GM21423 (cell line): ENCODE measurements at regions not wholly inside any gene's neighbourhood (a gene's known extent, or its start where the extent isn't known, plus 50 kb on each side); places are given as distances from the start of the nearest gene placed in this dataset.

Experiments used
- ATAC-seq: cut with Tn5 transposase; IDR thresholded peaks from one replicate; pipeline ENCODE4 v1.9.1; 2021; ENCODE audit warnings: mild to moderate bottlenecking, moderate library complexity; ENCODE audit not compliant: unreplicated experiment

DNA sequence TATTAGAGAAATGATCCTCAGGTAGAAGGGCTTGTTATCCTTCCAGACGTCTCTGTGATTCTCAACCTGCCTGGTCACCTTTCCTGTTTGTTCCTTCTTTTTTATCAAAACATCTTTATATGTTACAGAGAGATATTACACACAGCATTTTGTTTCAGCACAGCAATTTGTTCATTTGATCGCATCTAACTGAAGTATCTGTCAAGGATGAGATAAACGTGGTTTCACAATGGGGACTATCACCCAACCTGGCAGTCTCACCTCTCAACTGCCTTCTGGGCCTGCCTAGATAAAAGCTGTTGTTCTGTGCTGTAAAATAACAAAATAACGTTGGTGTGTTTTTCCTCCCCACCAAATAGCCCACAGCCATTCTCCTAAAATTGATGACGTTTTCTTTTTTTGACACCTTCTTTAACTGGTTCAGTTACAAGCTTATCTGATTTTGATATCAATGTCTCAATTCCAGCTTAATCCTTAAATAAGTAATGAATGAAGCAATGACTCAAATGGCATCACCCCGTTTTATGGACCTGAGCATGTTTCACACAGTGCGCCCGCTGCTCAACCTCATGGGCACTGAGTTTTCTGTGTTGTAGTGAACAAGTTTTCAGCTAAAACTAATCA, 367.9 kb upstream of the RUNX1 start:
- ATAC-seq = no peak

DNA sequence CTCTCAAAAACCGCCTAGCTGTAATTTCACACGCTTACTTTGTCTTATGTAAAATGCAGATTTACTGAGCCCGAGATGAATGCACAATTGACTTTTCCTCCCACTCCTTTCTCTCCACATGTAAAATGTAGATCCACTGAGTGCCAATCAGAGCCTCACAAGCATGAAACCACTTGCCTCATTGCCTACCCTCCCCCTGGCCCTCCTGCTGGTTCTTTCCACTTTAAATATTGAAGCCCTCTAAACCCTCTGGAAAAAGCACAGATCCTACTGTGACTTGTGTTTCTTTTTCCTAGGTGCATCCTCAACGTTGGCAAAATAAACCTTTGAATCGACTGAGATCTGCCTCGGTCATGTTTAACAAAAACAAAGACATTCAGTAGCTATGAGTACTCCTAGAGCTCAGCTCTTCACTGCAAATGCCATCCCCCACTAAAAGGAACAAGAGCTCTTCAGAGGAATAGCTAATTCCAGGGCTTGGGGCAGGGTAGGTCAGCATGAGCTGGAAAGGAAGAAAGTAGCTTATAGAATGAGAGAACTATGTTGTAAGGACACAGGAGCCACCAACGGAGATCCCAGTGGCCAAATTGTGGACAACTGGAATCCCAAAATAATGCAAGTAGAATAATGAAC, 365.5 kb upstream of the RUNX1 start:
- no peak for ATAC-seq

DNA sequence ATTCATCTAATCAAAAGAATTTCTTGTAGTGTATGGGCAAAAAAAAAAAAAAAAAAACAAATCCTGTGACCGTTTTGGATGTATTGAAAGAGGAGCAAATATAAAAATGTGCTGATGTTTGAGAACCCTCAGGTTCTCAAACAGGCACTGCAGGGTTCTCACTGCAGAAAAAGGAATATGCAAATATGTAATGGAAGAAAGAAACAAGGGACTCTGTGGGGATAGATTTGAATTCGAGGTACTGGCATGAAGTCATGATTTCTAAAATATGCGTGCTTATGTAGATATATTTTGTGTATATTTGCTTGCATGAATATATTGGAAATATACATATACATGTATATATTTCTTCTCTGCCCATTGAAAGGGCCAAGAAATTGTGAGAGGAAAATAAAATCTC, 365.0 kb upstream of the RUNX1 start:
- ATAC-seq = no peak

DNA sequence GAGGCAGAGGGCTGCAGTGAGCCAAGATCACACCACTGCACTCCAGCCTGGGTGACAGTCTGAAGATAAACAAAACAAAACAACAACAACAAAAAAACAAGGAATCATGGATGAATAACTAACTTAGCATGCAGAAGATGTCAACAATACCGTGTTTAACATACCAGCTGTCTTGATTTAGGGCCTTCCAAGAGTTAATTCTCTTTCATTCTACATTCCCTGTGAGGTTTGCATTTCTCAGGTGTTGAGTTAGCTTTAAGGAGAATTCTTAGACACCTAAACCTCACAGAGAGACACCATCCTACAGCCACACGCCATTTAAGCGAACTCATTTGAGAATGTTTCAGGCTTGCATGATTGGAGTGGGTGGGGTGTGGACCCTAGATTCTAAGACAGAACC, 363.1 kb upstream of the RUNX1 start:
- ATAC-seq = no peak

DNA sequence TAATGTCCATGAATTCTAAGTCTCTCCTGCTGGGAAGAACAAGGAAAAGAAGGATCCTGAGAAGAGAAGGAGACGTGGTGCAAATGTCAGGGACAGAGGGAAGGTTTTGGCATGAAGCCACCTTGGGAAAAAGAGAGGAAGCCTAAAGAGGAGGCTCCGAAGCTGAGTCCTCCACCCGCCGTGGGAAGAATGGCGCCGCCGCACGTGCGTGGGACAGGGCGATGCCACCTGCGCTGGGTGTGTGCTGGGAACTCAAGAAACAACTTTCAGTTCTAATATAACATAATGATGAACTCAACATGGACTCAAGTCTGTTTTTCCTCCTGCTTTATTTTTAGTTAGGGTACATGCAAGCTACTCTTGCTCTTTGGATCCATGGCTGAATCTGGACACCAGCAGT, 362.3 kb upstream of the RUNX1 start:
- ATAC-seq = no peak

DNA sequence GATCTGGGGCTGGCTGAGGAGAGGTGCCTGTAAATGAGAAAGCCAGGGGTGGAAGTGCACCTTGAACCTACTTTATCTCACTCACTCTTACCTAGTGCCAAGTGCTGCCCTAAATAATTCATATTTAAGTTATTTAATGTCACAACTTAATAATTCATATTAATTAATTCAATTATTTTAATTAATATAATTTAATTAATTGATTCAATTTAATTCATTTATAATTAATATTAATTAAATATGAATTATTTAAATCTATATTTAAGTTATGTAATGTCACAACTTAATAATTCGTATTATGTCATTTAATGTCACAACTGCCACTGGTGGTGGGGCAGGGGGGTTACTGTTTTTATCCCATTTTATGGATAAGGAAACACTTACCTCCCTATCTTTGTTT, 361.6 kb upstream of the RUNX1 start:
- no peak for ATAC-seq

DNA sequence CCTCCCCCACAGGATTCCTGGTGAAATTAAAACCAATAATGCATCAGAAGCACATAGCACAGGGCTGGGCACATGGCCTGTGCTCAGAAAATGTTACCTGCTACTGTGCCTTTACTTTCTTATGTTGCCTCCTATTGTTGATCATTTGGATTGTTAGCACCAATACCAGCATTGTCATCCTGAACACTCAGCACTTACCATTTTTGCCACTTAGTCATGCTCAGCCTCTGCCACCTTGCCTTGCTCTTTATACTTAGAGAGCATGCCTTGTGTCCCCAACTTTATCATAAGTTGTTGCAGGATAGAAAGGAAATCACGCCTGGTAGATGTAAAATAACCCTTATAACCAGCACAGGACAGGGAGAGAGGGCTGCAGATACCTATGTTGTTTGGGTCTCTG, 361.0 kb upstream of the RUNX1 start:
- ATAC-seq = no peak

DNA sequence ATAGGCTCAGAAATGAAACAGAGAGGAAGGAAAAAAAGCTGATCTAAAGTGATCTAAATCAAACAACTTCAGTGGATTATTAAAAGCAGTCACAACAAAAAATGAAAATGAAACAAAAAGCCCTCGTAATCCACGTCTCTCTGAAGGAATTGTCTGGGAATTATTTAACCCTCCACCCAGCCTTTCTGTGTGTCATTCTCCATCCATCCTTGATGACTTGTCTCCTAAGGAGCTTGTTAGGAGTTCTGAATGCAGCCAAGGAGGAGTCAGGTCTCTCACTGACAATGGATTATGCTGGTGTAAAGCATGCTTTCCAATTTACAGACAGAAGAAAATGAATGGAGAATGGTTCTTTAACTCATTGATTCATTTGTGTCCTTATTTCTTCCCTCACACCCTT, 359.3 kb upstream of the RUNX1 start:
- ATAC-seq = no peak

DNA sequence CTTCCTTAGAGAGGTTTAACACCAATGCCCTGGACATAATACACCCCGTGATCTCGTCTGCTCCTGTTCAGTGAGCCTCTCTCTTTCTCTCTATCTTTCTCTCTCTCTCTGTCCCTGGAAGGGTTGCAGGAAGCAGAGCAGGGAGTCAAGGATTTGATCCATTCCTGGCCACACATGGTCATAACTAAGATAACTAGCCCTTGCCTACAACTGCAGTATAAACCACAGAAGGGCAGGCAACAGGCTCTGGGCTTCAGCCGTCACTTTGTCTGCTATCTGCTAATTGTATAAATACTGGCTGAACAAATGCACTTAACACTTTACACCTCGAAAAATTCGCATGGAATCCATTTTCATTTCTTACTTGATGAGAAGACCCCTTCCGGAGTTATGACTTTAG, 357.5 kb upstream of the RUNX1 start:
- no peak for ATAC-seq

DNA sequence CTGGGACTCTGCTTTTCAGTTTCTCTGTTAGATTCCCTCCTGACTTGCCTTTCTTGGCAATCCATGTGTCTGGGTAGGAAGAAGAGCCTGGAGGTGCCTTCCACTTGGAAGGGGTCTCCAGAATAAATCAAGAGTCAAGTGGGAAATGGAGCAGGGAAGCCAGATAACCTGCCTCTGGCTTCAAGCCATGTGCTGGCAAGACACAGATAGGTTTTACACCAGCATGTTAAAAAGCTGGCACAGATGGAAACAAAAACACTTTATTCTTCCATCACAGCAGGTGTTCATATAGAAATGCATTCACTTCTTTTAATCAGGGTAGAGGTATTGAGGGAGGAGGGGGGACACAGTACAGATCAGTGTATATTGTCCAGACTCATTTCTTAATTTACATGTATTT, 356.9 kb upstream of the RUNX1 start:
- ATAC-seq = no peak

DNA sequence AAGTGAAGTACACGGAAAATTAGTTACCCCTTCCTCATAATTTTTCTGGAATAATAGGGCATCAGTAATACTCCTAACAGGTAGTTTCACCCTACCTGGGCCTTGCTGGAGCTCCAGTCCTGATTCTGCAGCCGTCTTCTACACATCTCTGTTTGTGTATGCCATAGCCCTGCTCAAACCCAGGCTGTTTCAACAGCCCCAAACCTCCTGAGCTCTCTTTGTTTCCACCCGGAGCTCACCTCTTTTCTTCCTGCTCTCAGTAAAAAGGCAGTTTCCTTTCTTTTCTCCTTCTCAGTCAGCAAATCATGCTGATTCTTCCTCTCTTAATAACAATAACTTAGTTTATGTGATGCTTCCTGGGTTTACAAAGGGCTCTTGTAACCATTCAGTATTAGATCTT, 355.1 kb upstream of the RUNX1 start:
- no peak for ATAC-seq

DNA sequence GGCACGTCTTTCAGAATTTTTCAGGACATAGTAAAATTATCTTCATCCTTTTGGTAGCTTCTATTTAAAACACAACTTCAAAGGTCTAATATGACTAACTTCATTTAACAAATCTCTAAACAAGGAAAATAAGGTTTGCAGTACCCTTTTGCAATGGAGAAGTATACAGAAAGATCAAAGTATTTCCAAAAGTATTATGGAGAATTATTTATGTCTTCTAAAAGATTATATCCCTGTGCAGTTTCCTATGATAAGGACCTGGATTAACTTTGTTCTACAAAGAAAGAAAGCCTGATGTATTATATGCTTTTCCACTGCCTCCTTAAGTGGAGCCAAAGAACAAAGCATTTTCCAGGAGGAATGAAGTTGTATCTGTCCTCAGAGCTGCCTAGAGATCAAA, 353.0 kb upstream of the RUNX1 start:
- ATAC-seq = no peak

DNA sequence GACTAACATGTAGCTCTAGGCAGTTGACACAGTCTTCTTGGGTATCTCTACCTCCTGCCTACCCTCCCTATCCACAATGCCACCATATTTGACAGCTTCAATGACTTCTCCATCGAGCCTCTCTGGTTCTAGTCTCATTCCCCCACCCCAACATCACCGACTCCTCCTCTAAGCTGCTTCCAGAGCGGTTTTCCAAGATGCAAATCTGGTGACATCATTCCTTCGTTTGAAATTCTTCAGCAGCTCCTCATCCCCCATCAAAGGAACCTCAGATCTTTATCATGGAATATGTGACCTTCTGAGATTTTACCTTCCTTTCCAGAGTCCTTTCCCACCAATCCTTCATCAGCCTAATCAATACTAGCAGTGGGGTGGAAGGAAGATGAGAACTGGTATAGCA, 352.4 kb upstream of the RUNX1 start:
- no peak for ATAC-seq

DNA sequence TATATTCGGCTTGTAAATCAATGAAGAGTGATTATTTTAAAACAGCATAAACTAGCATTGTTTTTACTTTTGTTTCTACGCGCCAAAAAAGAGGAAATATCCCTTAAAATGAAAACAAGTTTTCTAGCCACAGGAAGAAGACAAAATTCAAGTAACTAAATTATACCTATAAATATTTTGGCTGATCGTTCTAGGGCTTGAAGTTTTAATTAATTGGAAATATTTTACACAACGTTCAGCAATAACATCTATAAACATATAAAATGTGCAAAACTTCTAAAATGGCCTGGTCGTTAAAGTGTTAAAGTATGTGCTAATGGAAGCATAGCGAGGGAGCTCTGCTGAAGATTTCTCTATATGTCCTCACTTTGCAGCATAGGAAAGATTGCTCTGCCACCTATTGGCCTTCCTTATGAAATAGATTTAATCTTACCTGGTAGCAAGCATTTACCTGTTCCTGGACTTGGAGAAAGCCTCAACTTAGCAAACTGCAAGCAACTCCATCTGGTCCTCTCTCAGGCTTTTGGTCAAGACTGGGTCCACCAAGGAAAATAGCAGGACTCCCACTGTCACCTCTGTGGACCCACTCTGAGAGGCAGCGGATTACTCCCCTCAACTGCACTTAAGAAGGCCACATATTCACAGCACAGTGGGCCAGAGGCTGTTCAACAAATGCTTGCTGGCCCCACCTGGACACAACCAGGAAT, 351.3 kb upstream of the RUNX1 start:
- ATAC-seq = no peak

DNA sequence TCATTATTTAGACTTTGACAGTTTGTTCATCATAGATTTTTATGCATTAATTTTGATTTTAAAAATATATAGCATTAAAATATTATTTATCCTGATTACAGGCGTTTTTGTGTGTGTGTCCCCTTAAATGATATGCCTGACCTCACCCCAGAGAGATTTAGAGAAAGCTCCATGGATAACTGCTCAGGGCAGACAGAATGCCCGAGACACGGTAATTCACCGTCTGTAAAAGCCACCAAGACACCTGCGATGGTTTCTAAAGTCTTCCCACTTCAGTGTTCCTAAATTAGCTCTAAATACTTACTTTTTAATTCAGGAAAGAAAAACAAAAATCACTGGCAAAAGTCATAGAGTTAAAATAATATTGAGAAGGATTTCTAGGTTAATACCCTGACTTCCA, 350.6 kb upstream of the RUNX1 start:
- no peak for ATAC-seq

DNA sequence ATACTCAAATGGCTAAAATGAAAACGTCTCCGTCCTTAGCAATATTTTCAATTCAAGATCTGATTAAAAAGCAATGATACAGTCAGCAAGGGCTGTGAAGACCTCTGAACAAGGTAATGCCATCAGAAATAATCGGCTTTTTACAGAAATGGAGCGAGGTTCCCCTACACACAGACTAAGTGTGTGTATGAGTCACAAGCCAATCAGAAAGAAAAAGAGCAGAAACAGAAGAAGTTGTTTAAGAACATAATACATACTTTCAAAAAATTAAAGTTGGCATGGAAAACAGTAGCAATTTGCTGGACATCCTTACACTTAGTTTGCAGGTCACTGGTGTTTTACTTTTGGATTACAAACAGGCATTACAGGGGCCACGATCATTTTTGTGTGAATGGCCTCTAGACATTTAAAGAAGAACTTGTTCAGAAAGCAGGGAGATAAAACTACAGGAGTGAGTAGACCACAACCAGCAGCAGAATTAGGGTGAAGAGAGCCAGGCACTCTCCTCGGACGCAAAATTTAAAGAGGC, 350.0 kb upstream of the RUNX1 start:
- no peak for ATAC-seq

DNA sequence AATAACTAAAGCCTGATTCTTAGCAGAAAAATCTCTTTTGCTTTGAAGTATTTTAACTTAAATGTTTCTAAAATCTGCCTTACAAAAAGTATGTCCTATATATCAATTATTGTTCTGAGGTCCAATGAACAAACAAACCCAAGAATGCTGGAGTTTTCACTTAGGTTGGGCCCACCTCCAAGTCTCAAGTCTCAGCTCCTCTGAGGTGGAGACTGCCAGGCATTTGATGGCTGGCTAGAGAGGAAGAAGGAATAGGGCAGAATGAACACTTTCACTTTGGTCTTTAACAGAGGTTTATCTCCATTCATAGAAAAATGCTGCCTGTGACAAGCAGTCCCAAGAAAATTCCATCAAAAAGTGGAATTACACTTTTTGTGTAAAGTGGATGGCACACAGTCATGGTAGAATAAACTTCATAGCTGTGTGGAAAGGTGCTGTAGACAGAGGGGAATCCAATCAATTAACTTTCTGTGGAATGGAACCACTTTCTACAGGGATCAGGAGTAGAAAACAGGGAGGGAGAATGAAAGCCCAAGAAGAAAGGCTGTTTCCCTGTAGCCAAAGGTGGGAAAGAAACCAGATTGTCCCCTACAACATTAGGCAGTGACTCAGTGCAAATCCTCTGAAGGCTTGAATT, 349.4 kb upstream of the RUNX1 start:
- no peak for ATAC-seq

DNA sequence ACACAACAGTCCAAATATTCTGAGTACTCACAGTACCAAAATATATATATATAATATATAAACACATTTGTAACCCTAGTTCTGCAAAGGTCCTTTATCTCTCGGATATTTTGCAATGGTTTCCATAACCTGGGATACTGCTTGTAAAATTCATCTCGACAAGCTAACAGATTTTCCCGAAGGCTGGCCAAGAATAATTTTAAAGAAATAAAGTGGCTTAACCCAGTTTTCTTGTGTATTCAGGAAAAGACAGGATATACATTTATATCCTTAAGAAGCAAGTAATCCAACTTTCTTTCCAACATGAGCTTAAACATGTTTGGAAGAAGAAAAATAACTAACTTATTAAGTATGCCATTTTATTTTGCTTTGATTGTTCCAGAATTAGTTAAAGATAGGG, 348.7 kb upstream of the RUNX1 start:
- ATAC-seq = no peak

DNA sequence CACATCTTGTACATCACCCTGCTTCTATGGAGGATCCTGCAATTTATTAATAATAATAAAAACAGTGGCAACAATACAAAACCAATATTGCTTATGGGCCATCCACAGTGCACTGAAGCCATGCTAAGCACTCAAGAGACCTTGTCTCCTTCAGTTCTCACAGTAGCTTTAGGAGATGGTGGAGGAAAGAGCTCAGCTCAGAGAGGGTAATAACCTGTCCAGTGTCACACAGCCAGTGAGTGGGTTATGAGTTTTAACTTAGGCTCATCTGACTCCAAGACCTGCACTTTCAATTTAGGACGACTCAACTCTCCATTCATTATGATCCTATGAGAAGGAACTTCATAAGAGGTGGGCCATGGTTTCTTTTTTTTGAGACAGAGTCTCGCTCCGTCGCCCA, 347.6 kb upstream of the RUNX1 start:
- no peak for ATAC-seq

DNA sequence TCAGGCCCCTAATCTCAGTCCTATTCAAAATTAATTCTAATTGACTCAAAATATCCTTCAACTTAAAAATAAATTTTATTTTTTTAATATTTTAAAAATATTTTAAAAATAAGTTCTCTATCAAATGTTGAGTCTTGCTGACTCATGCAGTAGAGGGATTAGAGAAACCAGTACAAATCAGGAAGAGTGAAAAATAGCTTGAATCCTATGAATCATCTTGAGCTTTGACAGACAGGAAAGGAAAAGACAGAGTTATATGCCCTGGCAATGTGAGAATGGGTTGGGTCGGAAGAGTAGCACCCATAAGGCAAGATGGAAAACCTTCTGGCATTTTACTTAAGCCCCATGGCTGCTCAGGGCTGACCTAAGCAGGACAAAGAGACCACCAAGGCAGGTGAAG, 346.6 kb upstream of the RUNX1 start:
- no peak for ATAC-seq

DNA sequence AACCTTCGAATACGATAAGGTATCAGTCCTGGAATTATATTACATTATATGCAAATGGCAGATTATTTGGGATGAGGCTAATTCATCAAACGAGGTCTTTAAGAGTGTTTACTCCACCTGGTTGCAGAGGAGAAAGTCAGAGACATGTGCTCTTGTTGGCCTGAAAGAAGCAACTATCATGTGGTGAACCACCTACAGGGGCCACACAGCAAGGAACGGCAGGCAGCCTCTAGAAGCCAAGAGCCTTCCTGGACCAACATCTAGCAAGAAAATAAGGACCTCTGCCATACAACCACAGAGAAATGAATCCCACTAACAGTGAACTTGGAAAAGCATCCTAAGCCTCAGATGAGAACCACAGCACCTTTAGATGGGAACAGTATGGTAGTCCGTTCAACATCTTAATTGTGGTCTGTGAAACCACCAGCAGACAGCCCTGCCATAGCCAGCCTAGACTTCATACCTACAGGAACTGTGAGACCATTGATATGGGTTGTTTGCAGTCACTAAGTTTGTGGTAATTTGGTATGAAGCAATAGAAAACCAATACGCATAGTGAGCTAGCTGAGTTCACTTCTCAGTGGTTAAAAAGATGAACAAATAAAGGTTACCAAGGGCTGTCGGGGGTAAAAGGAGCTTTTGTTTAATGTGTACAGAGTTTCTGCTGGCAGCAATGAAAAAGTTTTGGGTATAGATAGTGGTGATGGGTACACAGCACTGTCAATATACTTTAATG, 345.7 kb upstream of the RUNX1 start:
- no peak for ATAC-seq
